ENCODE measurements at regions not wholly inside any gene's neighbourhood (a gene's known extent, or its start where the extent isn't known, plus 50 kb on each side); places are given as distances from the start of the nearest gene placed in this dataset.

- ATAC-seq (no peak), DNase-seq (no peak)
- Histone ChIP-seq H3K9me3 (no peaks in the 10 kb centered on the region), H3K36me3 (no peaks in the 10 kb centered on the region), H3K27me3 (no peaks in the 10 kb centered on the region), H3K4me3 (no peak overlapping the region), H3K27ac (no peak overlapping the region), H3K4me1 (no peaks in the 10 kb centered on the region)
- TF ChIP-seq CTCF (IDR thresholded peaks at IDR 0.05): no peak
- no peak for TF ChIP-seq POLR2A (IDR thresholded peaks at IDR 0.05)
- WGBS (ENCODE audit: insufficient coverage, low coverage, low lambda C conversion rate, missing lambda C conversion rate): 41% methylated on average over 8 of the region's 11 CpGs
- intact Hi-C loops (cut with DNase I): no loop called here
These were observed 80.1 kb upstream of the NXT1 start for GRCh38 chr20:23270382-23270911.

- Histone ChIP-seq H3K36me3 (no peaks in the 10 kb centered on the region), H3K4me1 (no peaks in the 10 kb centered on the region), H3K27me3 (no peaks in the 10 kb centered on the region), H3K27ac (no peak overlapping the region), H3K4me3 (no peak overlapping the region), H3K9me3 (no peaks in the 10 kb centered on the region)
- intact Hi-C loops (cut with DNase I): no loop called here
- TF ChIP-seq POLR2A (IDR thresholded peaks at IDR 0.05) (no peak), CTCF (IDR thresholded peaks at IDR 0.05) (no peak)
- ATAC-seq: peak in 1 of 4 donors; percentile 35
- WGBS (ENCODE audit: insufficient coverage, low coverage, low lambda C conversion rate, missing lambda C conversion rate): 64% methylated on average over 4 of the region's 5 CpGs
- DNase-seq: no peak
These were observed 80.6 kb upstream of the NXT1 start for GRCh38 chr20:23269954-23270353.

- DNase-seq: no peak
- H3K9me3 ChIP-seq: no peaks in the 10 kb centered on the region
- H3K36me3 ChIP-seq: no peaks in the 10 kb centered on the region
- H3K27me3 ChIP-seq: no peaks in the 10 kb centered on the region
- intact Hi-C loops (cut with DNase I): no loop called here
- H3K4me1 ChIP-seq: no peaks in the 10 kb centered on the region
- no peak overlapping the region for H3K27ac ChIP-seq
- WGBS (ENCODE audit: insufficient coverage, low coverage, low lambda C conversion rate, missing lambda C conversion rate): 50% methylated on average over 4 of the region's 4 CpGs
- TF ChIP-seq POLR2A (IDR thresholded peaks at IDR 0.05) (no peak), CTCF (IDR thresholded peaks at IDR 0.05) (no peak)
- no peak for ATAC-seq
- no peak overlapping the region for H3K4me3 ChIP-seq
These were observed 81.7 kb upstream of the NXT1 start for GRCh38 chr20:23268792-23269354.

GRCh38 chr20:23267909-23268308, 82.7 kb upstream of the NXT1 start:
- ATAC-seq: no peak
- Histone ChIP-seq H3K27ac (no peak overlapping the region), H3K36me3 (no peaks in the 10 kb centered on the region), H3K4me1 (no peaks in the 10 kb centered on the region), H3K27me3 (no peaks in the 10 kb centered on the region), H3K9me3 (no peaks in the 10 kb centered on the region), H3K4me3 (no peak overlapping the region)
- intact Hi-C loops (cut with DNase I): no loop called here
- DNase-seq: no peak
- TF ChIP-seq POLR2A (IDR thresholded peaks at IDR 0.05) (no peak), CTCF (IDR thresholded peaks at IDR 0.05) (no peak)
- WGBS (ENCODE audit: insufficient coverage, low coverage, low lambda C conversion rate, missing lambda C conversion rate): no CpG with 5 or more reads among the region's 2 CpGs

All from right lobe of liver (tissue), 6 donors.